NT2/D1 (cell line): ENCODE measurements at regions not wholly inside any gene's neighbourhood (a gene's known extent, or its start where the extent isn't known, plus 50 kb on each side); places are given as distances from the start of the nearest gene placed in this dataset.

Experiments used
- SUZ12 ChIP-seq: IDR thresholded peaks from 2 replicates; pipeline ENCODE4 v1.6.1; 2011; ENCODE audit not compliant: insufficient read length, insufficient read depth; ENCODE audit errors: extremely low read depth
- ZNF274 ChIP-seq: IDR thresholded peaks from 2 replicates; pipeline ENCODE4 v1.6.1; 2011; ENCODE audit warnings: mild to moderate bottlenecking, low read depth, low read length

DNA sequence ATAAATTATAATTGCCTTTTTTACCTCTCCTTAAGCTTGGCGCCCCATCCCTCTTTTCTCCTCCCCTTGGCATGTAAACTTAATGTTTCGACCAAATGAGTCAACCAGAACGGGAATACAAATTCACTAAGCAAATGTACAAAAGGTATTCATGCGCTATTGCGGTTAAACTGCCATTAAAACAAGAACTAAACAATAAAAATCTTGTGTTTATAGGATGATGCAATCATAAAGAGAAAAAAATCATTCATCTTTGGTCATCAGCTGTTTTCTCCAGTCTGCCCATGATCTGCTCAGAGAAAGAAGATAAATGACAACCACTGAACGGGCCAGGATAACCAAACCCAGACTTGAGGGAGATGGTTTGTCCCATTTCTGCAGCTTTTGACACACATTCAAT, 534.2 kb upstream of the PLXNA2 start:
- TF ChIP-seq ZNF274 = no peak
- no peak for TF ChIP-seq SUZ12
